Retinal pigment epithelial cell (primary cell): ENCODE measurements at regions not wholly inside any gene's neighbourhood (a gene's known extent, or its start where the extent isn't known, plus 50 kb on each side); places are given as distances from the start of the nearest gene placed in this dataset.

Experiments used
- DNase-seq: peaks from one replicate; pipeline ENCODE4 v3.0.0-alpha.2; 2010; ENCODE audit warnings: low read depth
- H3K4me3 ChIP-seq: 2 replicates; pipeline ENCODE4 v1.5.1; 2011; ENCODE audit warnings: mild to moderate bottlenecking, low read length, control low read depth, moderate library complexity
- CTCF ChIP-seq: conservative IDR thresholded peaks from 2 replicates; pipeline ENCODE4 v1.5.1; 2011; ENCODE audit warnings: low read depth, low read length, control low read depth, inconsistent platforms

- DNase-seq: no peak
- no peak for TF ChIP-seq CTCF
- no peak overlapping the region for H3K4me3 ChIP-seq
Observed at GRCh38 chr18:37742436-37742835, 176.8 kb upstream of the CELF4 start.

GRCh38 chr18:37741032-37741623, 175.5 kb upstream of the CELF4 start:
- no peak for DNase-seq
- no peak overlapping the region for H3K4me3 ChIP-seq
- TF ChIP-seq CTCF: no peak

GRCh38 chr18:37734406-37734805, 168.8 kb upstream of the CELF4 start:
- no peak for TF ChIP-seq CTCF
- DNase-seq: no peak
- H3K4me3 ChIP-seq: no peak overlapping the region

GRCh38 chr18:37729716-37730115, 164.1 kb upstream of the CELF4 start:
- no peak for DNase-seq
- no peak overlapping the region for H3K4me3 ChIP-seq
- no peak for TF ChIP-seq CTCF

- no peak for TF ChIP-seq CTCF
- DNase-seq: no peak
- H3K4me3 ChIP-seq: no peak overlapping the region
Observed at GRCh38 chr18:37724206-37724605, 158.6 kb upstream of the CELF4 start.

GRCh38 chr18:37721544-37722522, 156.2 kb upstream of the CELF4 start:
- H3K4me3 ChIP-seq: no peak overlapping the region
- no peak for DNase-seq
- TF ChIP-seq CTCF: no peak
